Stimulated activated CD8-positive, alpha-beta memory T cell treated with anti-CD3 and anti-CD28 coated beads, Interleukin-2, amount 100 ng/mL, for 48 hours (primary cell): ENCODE measurements at regions not wholly inside any gene's neighbourhood (a gene's known extent, or its start where the extent isn't known, plus 50 kb on each side); places are given as distances from the start of the nearest gene placed in this dataset.
"Not testable (repeated sequence)": the region's sequence is repeated elsewhere in the genome, so short reads cannot be mapped to it uniquely, and the experiment has no call there.

Experiments
- DNase-seq, 2 donors: peaks; one replicate each; pipeline ENCODE4 v3.0.0-alpha.2; 2020; ENCODE audit warnings: low read depth in 2 of 2

DNA sequence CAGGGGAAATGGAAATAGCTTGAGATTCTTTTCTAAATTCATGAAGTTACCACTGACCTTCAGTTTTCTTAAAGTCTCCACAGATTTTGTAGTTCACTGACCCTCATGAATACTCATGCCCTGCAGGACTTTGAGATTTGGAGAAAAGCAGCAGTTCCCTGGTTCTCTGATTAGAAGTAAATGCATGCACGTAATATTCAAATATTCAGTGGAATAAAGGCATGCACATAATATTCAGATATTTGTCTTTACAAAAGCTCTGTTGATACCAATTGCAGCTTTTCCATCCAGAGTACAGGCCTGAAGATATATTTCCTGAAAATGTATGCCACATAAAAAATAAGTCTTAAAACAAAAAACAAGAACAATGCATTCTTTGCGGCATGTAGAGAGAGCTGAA is 219.8 kb downstream of the ADCYAP1 start:
- DNase-seq: no peak

DNA sequence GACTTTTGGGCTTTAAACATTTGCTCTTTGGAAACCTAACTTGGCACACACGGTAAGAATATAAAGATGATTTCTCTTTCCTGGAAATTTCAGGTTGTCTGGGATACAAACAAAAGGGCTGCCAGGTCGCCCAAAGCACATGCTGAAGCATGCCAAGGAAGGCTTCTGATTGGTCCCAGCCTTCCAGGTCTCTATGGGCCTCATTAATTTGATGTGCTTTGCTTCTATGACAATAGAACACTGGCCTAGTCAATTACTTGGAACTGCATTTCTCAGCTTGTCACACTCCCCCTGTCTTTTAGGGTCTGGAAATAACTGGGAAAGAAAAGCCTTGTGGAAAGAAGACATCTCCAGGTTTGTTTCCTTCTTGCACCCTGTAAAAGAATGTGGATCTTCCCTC is 228.9 kb downstream of the ADCYAP1 start:
- DNase-seq: no peak

DNA sequence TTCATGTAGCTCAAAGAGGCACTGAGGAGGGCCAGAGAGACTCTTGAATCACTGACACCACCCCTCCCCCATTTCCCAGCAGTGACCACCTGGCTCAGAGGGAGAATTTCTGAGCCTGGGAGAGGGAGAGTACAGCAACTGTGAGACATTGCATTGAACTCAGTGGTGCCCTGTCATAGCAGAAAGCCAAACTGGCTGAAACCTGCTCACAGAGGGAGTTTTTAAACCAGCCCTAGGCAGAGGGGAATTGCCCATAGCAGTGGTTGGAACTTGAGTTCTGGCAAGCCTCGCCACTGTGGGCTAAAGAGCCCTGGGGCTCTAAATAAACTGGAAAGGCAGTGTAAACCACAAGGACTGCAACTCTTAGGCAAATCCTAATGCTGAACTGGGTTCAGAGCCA is 243.1 kb downstream of the ADCYAP1 start:
- no peak for DNase-seq

DNA sequence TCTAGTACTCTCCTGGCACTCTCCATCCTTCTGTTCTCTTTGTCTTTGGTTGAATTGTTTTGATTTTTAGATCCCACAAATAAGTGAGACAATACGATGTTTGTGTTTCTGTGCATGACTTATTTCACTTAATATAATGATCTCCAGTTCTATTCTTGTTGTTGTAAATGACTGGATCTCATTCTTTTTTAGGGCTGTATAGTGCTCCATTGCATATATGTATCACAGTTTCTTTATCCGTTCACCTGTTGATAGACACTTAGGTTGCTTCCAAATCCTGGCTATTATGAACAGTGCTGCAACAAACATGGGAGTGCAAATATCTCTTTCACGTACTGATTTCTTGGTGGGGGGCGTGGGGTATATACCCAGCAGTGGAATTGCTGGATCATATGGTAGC is 245.0 kb downstream of the ADCYAP1 start:
- DNase-seq: no peak

DNA sequence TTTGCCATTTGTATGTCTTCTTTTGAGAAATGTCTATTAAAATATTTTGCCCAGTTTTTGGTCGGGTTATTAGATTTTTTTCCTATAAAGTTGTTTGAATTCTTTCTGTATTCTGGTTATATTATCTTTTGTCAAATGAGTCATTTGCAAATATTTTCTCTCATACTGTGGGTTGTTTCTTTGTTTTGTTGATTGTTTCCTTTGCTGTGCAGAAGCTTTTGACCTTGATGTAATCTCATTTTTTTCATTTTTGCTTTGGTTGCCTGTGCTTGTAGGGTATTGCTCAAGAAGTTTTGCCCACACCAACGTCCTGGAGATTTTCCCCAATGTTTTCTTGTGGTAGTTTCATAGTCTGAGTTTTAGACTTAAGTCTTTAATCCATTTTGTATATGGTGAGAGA is 245.7 kb downstream of the ADCYAP1 start:
- no peak for DNase-seq

DNA sequence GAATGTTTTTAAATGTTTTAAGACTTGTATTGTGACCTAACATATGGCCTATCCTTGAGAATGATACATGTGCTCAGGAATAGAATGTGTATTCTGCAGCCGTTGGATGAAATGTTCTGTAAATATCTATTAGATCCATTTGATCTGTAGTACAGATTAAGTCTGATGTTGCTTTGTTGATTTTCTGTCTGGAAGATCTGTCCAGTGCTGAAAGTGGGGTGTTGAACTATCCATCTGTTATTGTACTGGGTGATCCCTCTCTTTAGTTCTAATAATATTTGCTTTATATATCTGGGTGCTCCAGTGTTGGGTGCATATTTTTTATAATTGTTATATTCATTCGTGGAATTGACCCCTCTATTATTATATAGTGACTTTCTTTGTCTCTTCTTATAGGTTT is 248.3 kb downstream of the ADCYAP1 start:
- not testable (repeated sequence) for DNase-seq

DNA sequence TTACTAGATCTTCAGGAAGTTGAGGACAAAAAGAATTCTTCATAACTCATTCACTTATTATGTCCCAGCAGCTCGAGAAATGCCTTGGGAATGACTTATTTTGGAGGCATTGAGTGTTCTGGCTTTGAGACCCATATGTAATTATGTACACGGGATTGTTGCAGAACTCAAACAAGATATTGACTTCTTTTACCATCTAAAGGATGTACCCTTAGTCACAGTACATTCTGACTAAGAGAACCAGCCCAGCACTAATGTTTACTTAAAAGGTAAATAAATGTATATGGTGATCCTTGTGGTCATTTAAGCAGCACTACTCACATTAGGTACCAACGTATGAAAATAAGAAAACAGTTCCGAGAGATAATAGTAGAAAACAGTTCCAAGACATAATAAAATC is 268.9 kb downstream of the ADCYAP1 start:
- DNase-seq: no peak

DNA sequence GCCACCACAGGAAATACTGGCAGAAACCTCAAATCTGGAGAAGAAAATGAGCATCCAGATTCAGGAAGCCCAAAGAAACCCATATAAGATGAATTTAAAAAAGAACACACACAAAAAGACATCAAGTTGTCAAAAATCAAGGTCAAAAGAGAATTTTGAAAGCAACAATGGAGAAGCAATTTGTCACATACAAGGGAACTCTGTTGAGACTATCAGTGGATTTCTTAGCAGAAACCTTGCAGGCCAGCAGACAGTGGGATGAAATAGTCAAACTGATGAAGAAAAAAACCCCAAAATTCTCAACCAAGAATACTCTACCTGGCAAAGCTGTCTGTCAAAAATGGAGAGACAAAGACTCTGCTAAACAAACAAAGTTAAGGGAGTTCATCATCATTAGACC is 272.6 kb downstream of the ADCYAP1 start:
- DNase-seq: no peak

DNA sequence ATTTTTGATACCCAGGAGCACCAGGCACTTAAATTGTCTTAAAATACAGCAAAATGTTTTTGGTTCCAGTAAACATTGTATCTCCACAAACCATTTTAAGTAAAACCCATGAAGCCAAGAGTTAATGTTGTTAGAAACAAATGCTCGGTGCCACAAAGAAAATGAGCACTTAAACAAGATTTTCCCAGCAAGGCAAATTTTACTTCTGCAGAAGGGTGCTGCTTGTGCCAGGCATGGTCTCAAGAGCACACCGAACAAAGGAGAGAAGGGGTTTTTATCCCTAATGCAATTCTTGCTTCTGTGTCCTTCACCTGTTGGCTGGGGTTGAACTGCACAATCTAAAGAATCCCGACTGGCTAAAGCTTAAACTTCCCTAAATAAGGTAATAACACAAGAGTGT is 286.7 kb downstream of the ADCYAP1 start:
- no peak for DNase-seq

DNA sequence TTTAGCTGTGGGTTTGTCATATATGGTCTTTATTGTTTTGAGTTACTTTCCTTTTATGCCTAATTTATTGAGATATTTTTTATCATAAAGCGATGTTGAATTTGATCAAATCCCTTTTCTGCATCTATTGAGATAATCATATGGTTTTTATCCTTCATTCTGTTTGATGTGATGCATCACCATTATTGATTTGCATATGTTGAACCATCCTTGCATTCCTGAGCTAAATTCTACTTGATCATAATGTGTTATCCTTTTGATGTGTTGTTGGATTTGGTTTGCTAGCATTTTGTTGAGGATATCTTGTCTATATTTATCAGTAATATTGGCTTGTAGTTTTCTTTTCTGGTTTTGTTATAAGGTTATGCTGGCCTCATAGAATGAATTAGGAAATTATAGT is 308.5 kb downstream of the ADCYAP1 start:
- DNase-seq: no peak

DNA sequence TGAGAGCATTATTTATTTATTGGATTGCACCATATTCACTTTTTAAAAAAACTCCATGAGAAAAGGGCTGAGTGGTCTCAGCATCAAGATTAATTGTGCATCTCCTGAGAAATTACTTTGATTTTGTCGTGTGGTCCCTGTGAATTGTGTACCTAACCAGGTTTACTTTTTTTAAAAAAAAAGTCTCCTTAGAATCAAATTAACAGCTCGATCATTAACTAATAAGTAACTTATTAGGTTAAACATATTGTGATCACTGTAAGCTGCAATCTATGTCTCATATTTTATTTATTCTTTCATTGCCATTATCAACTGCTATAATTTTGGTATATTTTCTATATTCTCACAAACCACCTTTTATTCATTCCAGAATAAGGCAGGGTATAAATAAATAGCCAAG is 318.2 kb downstream of the ADCYAP1 start:
- DNase-seq: no peak

DNA sequence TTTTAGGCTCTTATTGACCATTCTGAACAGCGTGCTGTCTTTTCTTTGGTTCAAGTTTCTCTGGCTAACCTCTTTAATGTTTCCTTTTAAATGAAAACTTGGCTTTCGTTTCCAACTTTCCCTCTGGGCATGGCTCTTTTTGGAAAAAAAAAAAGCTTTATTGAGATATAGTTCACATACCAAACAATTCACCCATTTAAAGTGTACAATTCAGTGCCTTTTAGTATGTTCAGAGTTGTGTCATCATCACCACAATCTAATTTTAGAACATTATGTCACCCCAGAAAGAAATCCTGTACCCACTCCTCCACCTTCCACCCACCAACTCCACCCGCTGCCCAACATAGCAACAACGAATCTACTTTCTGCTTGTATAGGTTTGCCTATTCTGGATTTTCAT is 322.4 kb downstream of the ADCYAP1 start:
- DNase-seq: no peak

DNA sequence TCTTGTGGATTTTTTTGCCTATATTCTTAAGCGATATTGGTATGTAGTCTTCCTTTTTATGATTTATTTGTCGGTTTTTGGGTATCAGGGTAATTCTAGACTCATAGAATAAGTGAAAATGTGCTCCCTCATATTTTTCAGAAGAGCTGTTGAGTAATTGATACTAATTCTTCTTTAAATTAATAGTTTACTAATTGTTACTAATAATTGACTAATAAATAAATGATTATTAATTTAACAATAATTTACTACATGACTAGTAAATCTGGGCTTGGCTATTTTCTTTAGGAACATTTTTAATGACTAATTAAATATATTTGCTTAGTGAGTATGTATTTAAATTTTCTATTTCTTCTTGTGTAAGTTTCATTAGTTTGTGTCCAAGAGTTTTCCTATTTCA is 325.0 kb downstream of the ADCYAP1 start:
- no peak for DNase-seq

DNA sequence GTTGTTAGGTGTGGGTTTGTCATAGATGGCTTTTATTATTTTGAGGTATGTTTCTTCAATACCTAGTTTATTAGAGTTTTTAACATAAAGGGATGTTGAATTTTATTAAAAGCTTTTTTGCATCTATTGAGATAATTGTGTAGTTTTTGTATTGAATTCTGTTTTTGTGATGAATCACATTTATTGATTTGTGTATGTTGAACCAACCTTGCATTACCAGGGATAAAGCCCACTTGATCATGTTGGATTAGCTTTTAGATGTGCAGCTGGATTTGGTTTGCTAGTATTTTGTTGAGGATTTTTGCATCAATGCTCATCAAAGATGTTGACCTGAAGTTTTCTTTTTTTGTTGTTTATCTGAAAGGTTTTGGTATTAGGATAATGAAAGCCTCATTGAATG is 328.2 kb downstream of the ADCYAP1 start:
- no peak for DNase-seq

DNA sequence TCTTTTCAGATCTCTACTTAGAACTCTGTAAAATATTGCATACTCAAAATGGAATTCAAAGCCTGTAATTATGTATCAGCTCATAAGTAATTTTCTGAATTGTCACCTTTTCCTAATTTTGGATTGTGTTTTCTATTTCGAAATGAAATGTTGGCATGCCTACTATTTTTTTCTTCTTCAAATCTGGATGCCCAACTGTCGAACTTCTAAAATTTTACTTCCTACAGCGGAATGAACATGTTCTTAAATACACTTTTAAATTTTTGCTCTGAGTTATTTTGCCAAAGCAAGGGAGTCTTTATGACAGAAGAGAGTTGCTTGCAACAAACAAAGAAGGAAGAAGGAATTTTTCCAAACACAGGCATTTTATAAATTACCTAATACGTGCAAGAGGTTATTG is 336.0 kb downstream of the ADCYAP1 start:
- DNase-seq: no peak

DNA sequence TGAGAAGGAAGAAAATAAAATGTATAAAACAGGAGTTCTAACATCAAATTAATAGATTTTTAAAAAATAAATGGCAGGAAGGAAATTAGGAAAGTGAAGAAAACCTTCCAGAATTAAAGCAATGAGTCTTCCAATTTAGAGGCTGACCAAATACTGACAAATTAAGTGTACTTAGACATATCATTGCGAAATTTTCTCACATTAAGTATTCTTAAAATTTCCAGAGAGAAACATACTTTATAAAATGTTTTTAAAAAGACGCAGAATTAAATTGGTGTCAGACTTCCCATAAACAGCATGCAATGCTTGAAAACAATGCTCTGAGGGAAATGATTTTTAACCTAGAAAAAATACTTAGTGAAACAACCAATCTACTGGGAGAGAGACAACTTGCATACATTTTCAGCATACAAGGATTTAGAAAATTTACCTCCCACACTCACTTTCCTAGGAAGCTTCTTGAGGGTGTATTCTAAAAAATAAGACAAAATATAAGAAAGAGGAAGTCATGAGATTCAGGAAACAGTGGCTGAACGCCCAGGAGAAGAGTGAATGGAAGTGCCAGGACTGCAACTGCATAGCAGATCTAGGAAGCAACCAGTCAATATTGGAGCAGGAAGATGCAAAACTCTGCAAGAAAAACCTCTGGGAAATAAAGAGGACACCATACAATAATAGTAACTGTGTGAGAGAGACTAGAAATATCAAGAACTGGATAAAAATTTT is 339.9 kb downstream of the ADCYAP1 start:
- DNase-seq: no peak

DNA sequence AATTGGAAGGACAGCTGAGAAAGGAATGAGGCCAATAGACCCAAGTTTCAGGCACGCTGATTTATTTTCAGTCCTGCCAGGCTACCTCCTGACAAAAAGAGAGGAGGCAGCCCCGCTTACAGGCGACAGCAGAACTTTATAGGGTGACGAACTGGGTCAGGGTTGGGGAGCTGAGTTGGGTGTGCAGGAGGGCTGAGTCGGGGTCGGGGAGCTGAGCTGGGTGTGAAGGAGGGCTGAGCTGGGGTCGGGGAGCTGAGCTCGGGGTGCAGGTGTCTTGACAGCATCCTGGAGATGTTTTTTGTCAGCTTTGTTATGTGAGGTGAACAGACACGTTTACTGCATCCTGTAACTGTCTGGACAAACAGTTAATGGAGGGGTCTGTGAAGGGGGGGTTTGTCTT is 342.2 kb downstream of the ADCYAP1 start:
- DNase-seq: no peak

DNA sequence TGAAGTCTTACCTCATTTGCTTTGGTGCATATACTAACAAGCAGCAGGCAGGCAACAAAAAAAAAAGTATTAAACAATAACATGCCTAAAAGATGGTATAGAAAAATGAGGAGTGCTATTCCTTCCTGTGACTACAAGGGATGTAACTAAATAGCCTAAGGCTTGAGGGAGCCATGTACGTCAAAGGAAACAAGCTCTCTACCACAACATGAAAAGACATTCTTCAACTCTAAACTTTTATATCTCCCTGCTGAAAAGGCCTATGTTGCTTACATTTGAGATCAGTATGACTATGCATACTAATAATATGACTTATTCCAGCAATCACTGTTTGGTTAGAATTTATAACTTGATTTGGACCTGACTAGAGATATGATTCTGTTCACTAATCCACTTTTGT is 347.9 kb downstream of the ADCYAP1 start:
- DNase-seq: no peak

DNA sequence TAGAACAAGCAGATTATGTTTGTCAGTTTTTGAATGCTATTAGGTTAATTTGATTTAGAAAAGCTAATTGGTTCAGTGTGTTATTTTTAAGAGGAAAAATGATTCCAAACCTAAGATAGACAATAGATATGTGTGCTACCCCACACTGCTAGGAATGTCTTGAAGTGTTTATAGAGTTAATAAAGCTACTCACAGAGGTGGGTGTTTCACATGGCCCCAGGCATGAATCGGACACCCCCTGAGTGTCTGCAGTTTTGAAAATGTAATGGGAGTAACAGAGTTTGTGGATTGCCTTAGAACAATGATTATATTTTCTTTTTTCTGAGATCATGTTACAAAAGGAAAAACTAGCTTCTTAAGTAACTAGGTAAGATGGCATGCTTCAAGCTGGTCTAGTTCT is 348.3 kb downstream of the ADCYAP1 start:
- DNase-seq: no peak

DNA sequence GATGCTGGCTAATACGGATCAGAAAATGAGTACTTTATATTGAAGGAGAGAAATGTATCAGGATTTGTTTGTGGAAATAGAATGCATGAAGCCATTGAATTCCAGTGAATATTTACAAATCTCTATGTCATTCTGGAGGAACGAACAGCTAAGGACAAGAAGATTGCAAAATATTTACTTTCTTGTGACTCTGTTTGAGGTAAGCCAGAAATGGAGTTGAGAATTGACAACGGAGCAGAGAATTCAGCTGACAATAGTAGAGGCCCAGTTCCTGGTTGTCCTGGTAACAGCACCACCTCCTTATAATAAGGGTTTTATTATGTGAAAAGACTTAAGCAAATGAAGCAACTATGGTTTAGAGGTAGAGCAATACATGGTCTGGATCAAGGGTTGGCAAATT is 349.2 kb downstream of the ADCYAP1 start:
- DNase-seq: no peak

DNA sequence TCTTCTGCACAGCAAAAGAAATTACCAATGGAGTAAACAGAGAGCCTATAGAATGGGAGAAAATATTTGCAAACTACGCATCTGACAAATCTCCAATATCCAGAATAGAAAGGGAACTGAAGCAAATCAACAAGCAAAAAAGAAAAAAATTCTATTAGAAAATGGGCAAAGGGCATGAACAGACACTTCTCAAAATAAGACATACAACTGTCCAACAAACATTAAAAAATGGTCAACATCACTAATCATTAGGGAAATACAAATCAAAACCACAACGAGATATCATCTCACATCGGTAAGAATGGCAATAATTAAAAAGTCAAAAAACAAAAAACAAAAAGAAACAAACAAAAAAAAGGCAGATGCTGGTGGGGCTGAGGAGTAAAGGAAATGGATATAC is 356.4 kb downstream of the ADCYAP1 start:
- no peak for DNase-seq

DNA sequence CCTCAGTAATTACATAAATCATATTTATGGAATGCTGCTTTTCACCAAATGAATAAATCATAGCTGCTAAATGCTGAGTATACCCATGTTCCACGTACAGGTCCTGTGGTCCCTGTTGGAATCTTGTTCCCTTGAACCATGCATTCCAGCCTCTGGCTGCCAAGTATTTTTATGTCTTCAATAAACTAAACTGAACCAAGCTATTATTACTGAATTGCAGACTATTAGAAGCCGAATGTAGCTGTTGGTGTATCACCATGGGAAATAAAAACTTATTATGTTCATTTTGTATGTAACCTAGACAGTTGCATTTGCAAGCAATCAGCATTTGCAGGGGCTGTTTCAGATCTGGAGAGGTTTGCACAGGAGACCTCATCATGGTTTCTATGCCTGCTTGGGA is 362.4 kb downstream of the ADCYAP1 start:
- DNase-seq: no peak

DNA sequence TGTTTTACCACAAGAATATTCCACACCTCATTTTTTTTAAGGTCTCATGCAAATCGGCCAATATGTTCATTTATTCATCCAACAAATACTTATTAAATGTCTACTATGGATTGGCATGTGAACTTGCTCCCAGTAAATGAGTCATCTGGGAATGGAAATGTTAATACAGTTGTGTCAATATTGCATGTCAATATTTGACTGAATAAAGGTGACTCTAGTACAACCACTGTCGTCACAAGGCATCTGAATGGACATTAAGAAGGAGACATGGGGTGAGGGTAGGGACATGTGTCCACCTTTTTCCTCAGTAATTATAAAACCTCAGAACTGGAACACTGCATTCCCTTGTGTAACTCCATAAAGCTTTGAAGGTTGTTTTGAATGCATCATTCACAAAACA is 365.4 kb downstream of the ADCYAP1 start:
- DNase-seq: no peak

DNA sequence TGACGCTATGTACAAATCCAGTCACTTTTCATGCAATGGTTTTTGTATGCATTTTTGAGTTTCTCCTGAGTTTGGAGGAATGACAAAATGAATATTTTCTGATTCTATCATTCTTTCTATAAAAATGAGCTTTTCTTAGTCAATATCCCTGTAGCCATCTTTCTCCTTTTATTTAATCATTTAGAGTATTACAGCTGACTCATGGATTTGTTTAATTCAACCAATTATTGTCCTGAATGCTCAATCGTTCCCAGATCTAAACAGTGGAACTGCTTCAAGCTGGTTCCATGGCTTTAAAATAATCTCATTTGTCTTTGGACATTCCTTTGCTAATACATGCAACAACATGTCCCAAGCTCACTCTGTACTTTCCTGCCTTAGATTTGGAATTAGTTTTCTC is 368.8 kb downstream of the ADCYAP1 start:
- DNase-seq: no peak
